Urothelium cell line (cell line): ENCODE measurements at regions not wholly inside any gene's neighbourhood (a gene's known extent, or its start where the extent isn't known, plus 50 kb on each side); places are given as distances from the start of the nearest gene placed in this dataset.
A peak's percentile ranks its signal among the peaks of the same experiment; 100 is the strongest.

Experiments
- DNase-seq: peaks from one replicate; pipeline ENCODE4 v3.0.0; 2011; ENCODE audit warnings: low spot score, mixed read lengths
- FAIRE-seq: peaks from 2 replicates; lab custom pipeline; 2011; peaks lifted over from hg19 to GRCh38; lab: Jason Lieb, UNC

DNA sequence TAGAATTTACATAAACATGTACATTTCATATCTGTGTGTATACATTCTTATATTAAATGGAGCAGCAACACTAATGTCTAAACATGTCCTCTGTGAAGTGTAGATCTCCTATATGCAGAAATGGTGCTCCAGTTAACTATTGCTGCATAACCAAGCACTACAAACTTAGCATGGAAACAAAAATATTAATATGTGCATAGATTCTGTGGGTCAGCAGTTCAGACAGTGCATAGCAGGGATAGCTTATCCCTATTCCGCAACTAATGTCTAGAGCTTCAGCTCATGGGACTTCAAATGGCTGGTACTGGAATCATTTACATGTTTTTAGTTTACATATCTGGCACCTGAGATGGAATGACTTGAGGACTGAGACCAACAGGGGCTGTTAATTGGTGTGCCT lies 652.1 kb downstream of the TLE4 start:
- FAIRE-seq, result no peak
- DNase-seq, result no peak

DNA sequence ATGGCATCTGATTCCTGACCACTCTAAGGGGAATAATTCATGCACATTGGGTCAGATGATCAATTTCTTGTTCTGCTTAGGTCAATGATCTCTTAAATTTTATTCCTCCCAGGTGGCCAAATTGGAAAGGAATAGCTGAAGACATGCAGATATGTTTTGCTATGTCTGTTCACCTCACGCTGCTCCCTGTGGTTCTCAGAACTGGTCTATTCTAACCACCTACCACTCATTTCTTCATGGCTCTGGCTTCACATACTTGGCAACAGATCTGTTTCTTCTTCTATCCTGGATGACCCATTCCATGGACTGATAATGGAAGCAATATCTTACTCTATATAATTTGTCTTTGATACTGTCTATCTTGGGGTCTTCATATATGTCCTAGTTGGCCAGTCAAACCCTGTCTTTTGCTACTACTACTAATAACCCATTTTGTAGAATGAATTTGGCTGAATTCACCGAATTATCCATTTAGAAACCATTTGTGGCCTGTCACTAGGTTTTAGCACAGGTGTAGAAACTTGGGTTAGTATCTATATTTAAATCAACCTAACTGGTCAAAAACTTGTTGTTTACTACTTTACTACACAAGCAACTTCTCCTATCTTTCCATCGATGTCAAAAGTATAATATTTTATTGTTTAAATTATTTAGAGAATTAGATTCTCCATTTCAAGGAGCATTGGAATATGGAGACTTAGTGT lies 650.9 kb downstream of the TLE4 start:
- FAIRE-seq (no peak), DNase-seq (no peak)

DNA sequence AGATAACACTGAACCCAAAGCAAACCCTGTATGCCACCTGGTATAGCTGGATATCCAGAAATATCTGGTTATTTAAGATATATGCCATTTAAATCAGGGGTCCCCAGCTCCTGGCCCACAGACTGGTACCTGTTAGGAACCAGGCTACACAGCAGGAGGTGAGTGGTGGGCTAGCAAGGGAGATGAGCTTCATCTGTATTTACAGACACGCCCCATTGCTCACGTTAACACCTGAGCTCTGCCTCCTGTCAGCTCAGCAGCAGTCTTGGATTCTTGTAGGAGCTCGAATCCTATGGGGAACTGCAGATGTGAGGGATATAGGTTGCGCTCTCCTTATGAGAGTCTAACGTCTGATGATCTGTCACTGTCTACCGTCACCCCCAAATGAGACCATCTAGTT lies 646.6 kb downstream of the TLE4 start:
- DNase-seq (no peak), FAIRE-seq (no peak)

DNA sequence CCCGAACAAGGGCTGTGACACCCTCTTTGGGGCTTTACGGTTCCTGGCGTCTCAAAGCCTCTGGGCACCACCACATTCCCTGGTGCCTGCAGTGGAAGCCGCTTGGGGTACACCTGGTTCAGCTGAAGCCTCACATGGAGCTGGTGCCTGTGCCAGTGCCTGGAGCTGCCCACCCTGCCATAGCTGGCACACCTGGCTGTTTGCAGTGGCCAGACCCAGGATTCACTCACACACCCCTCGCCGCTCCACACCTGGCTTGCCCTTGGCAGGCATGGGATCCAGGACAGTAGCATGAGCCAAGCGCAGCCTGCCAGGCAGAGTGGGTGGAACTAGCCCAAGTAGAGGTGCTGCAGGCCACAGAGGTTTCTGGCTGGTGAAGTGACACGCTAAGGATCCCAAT lies 641.8 kb downstream of the TLE4 start:
- FAIRE-seq, result no peak
- no peak for DNase-seq

DNA sequence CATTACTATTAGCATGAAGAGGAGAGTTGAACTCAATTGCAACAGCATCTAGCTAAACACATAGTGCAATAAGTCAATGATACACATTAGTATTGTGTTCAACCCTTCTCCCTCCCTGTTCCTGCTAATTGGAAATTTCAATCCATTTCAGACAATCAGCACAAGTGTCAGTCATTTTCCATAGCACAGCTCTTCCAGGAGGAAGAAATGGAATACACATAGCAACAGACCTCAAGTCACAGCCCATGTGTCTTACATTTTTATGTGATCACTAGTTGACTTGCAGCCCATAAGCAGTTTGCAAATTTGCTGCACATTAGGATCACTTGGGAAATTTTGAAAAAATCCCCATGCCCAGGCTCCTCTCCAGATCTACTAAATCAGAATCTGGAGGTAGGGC lies 636.9 kb downstream of the TLE4 start:
- DNase-seq (no peak), FAIRE-seq (no peak)

- no peak for DNase-seq
- FAIRE-seq, result no peak
Measured at GRCh38 chr9:80204054-80204453, 632.3 kb downstream of the TLE4 start.

GRCh38 chr9:80197661-80198060 lies 625.9 kb downstream of the TLE4 start:
- FAIRE-seq (no peak), DNase-seq (no peak)

DNA sequence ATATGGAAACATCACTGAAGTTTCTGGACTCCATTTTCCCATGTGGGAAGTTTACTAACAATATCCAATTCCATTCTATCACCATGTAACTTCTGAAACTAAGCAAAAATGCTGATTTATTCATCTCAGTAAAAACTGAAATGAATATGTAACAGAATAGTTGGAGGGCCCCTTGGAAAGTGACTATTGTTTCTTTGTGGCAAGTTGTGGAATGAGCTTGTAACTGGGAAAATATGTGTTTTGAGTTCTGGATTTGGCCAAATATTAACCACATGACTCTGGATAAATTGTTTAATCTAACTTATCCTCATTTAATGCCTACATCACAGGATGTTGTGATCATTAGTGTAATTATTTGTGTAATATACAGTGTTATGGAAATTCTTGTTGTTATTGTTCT lies 619.3 kb downstream of the TLE4 start:
- DNase-seq (no peak), FAIRE-seq (no peak)

DNA sequence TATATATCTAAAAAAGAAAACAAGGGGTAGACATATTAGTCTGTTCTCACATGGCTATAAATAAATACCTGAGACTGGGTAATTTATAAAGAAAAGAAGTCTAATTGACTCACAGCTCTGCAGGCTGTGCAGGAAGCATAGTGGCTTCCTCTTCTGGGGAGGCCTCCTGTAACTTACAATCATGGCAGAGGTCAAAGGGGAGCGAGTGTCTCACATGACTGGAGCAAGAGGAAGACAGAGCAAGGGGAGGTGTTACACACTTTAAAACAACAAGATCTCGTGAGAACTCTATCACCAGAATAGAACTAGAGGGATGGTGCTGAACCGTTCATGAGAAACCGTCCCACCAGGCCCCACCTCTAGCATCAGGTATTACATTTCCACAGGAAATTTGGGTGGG lies 616.8 kb downstream of the TLE4 start:
- no peak for DNase-seq
- no peak for FAIRE-seq

DNA sequence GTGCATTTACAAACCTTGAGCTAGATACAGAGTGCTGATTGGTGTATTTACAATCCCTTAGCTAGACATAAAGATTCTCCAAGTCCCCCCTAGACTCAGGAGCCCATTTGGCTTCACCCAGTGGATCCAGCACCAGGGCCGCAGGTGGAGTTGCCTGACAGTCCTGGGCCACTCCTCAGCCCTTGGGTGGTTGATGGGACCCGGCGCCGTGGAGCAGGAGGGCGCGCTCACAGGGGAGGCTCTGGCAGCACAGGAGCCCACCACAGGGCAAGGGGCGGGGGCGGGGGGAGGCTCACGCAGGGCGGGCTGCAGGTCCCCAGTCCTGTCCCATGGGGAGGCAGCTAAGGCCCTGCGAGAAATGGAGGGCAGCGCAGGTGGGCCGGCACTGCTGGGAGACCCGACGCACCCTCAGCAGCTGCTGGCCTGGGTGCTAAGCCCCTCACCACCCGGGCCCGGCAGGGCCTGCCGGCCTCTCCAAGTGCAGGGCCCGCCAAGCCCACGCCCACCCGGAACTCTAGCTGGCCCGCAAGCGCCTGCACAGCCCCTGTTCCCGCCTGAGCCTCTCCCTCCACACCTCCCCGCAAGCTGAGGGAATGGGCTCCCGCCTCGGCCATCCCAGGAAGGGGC lies 613.5 kb downstream of the TLE4 start:
- FAIRE-seq, result no peak

DNA sequence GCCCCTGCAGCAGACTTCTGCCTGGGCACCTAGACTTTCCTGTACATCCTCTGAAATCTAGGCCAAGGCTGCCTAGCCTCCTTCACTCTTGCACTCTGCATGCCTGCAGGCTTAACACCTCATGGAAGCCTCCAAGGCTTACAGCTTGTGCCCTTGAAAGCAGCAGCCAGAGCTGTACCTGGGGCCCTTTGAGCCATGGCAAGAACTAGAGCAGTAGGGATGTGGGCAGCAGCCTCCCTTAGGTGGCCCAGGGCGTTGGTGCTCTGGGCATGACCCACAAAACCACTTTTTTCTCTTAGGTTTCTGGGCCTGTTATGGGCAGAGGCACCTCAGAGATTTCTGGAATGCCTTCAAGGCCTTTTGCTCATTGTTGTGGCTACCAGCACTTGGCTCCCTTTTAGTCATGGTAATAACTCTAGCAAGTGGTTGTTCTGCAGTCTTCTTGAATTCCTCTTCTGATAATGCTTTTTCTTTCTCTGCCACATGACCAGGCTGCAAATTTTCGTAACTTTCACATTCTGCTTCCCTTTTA lies 606.2 kb downstream of the TLE4 start:
- DNase-seq, result no peak
- no peak for FAIRE-seq

More for the DNA sequence above, 613.5 kb downstream of the TLE4 start:
- no peak for DNase-seq

- no peak for FAIRE-seq
- DNase-seq, result peak; percentile 7
Measured at GRCh38 chr9:80175286-80176150, 603.8 kb downstream of the TLE4 start.

- DNase-seq (no peak), FAIRE-seq (no peak)
Measured at GRCh38 chr9:80163889-80164288, 592.1 kb downstream of the TLE4 start.

- DNase-seq (no peak), FAIRE-seq (no peak)
Measured at GRCh38 chr9:80158554-80159170, 586.9 kb downstream of the TLE4 start.

DNA sequence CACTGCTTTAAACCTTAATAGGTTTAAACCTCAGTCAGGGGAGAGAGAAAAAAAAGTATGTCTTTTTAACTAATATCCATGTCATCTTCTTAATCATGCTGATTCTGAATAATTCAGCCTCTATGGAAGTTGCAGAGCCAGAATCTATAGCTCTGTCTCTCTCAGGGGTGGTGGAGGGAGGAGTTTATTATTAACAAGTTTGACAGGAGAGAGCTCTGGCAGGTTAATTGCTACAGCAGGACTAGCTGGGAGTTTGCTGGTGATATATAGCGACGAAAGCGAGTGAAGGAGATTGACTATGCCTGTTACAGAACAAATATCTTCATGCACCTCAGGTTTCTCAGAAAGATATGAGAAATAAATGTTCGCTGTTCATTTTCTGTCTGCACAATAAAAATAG lies 586.4 kb downstream of the TLE4 start:
- DNase-seq (no peak), FAIRE-seq (no peak)

DNA sequence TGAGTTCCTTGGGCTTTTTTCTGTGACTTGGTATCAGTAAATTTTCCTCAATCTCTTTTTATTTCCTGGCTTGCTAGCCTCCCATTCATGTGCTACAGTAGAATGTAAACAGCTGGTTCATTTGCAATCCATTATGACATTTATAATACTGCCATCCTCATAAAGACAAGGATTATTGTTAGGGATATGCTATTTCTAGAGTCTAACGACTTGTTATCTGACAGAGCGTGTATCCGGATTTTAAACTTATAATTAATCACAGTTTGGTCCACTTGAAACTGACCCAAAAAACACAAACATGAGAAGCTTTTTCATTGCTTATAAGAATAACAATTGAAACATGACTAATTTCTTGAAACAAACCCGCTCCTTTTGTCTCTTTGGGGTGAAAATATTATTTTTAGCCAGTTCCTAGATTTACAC lies 585.8 kb downstream of the TLE4 start:
- DNase-seq, result no peak
- no peak for FAIRE-seq

DNA sequence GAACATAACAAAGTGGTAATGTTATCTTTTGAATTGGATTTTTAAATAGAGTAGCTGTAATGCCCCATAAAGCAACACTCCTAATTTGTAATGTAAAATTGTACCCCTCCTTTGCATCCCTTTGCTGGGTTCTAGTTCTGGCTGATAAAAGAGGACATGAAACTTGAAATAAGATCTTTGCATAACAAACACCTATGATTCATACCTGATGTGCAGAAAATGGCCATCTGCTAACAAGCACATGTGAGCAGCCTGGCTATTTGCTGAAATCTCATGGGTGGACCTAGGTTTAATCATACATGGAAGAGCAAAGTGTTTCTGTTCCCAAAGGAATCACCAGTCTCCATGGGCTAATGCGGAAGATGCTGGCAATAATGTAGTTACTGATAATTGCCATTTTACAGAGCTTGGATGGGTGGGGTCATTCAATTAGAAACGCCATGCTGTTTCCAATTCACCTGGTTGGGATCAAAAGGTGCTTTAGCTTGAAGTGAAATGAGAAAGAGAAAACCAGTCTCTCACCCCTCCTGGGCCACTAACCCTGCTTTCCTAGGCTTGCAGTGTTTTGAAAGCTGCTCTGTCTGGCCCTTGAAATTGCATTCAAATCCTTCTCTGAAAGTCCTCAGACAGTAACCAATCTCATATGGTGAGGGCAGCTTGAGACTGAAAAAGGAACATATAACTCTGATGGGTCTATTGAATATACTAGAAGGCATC lies 585.1 kb downstream of the TLE4 start:
- DNase-seq, result no peak
- FAIRE-seq, result no peak

DNA sequence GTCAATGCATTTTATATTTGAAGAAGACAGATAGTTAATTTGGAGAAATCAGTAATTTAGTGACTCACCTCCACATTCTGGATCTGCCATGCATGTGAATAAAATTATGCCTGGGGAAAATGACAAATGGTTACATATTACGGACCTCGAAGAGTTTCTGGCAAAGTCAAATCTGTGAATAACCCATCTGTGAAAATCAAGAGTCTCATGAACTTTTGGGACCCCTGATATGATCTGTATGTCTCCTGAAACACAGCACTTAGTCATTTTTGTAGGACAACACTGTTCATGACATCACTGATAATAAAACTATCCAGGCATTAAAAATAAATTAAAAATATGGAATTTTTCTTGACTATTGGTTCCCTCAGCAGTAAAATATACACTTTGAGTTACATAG lies 584.5 kb downstream of the TLE4 start:
- DNase-seq (no peak), FAIRE-seq (no peak)

DNA sequence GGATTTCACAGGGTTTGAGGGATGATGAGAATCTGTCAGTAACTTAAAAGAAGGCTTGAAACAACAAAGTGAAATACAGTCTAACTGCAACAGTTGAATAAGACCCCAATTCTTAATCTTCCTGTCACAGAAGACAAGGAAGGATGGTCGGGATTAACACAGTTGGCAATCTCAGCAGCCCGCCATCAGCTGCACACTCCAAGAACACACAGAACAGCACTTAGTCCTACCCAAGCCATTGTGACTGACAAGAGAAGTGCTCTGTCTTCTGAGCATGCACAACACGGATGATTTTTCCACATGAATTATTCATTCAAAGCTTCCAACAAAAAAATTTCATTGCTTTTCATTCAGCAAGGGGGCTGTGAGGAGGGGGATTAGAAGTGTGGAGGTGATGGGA lies 576.1 kb downstream of the TLE4 start:
- DNase-seq (no peak), FAIRE-seq (no peak)

- FAIRE-seq, result no peak
- DNase-seq, result no peak
Measured at GRCh38 chr9:80146466-80146865, 574.7 kb downstream of the TLE4 start.

GRCh38 chr9:80144856-80145255 lies 573.1 kb downstream of the TLE4 start:
- FAIRE-seq (no peak), DNase-seq (no peak)
